Activated T-helper 2 cell treated with anti-CD3 and anti-CD28 coated beads, Interferon-gamma antibody, Interleukin-2, Interleukin-4, amounts not matched to agents 10 μg/mL and 5 μg/mL and 100 μg/mL, durations not matched to agents 14 hours and 24 hours and 36 hours (primary cell): ENCODE measurements at regions not wholly inside any gene's neighbourhood (a gene's known extent, or its start where the extent isn't known, plus 50 kb on each side); places are given as distances from the start of the nearest gene placed in this dataset.

Source experiments
- DNase-seq: peaks from one replicate; pipeline ENCODE4 v3.0.0; 2021; ENCODE audit warnings: low spot score
- H3K27ac Mint-ChIP-seq: one replicate; pipeline ENCODE4 v1.8.0; 2021; ENCODE audit warnings: mixed read lengths
- H3K27me3 Mint-ChIP-seq: one replicate; pipeline ENCODE4 v1.8.0; 2021; ENCODE audit warnings: low read depth, mixed read lengths
- H3K36me3 Mint-ChIP-seq: one replicate; pipeline ENCODE4 v1.8.0; 2021; ENCODE audit warnings: low read depth, mixed read lengths
- H3K4me1 Mint-ChIP-seq: one replicate; pipeline ENCODE4 v1.8.0; 2021; ENCODE audit warnings: low read depth, mixed read lengths
- H3K4me3 Mint-ChIP-seq: one replicate; pipeline ENCODE4 v1.8.0; 2021; ENCODE audit warnings: low read depth, mild to moderate bottlenecking, moderate library complexity, mixed read lengths
- H3K9me3 Mint-ChIP-seq: one replicate; pipeline ENCODE4 v1.8.0; 2021; ENCODE audit warnings: mixed read lengths
- intact Hi-C: fragments of 100-400 bp; cut with micrococcal nuclease; formaldehyde crosslinking; loops from one replicate; pipeline ENCODE4 v1.15.1; 2023

DNA sequence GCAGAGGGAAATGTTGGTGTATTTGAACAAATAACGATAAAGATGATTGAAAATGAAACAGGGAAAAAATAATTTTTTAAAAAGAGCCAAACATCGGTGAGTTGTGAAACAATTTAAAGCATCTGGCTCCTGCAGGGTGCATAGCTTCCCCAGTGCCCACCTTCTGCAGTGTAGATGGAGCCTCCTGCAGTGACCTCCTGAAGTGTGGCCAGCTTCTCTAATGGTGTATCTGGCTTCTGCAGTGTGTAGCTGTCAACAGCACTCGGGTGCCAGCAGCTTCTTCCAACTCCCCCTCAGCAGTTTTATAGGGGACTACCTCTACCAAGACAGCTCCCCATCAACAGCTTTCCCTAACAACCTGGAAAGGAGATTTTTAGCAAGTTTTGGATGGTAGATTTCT lies 279.4 kb upstream of the SEMA6A start:
- DNase-seq: no peak
- H3K27me3 Mint-ChIP-seq: no peaks in the 10 kb centered on the region
- intact Hi-C loops: no loop called here
- no peaks in the 10 kb centered on the region for H3K4me1 Mint-ChIP-seq
- H3K9me3 Mint-ChIP-seq: no peaks in the 10 kb centered on the region
- no peaks in the 10 kb centered on the region for H3K36me3 Mint-ChIP-seq
- H3K4me3 Mint-ChIP-seq: no peak overlapping the region
- no peak overlapping the region for H3K27ac Mint-ChIP-seq

DNA sequence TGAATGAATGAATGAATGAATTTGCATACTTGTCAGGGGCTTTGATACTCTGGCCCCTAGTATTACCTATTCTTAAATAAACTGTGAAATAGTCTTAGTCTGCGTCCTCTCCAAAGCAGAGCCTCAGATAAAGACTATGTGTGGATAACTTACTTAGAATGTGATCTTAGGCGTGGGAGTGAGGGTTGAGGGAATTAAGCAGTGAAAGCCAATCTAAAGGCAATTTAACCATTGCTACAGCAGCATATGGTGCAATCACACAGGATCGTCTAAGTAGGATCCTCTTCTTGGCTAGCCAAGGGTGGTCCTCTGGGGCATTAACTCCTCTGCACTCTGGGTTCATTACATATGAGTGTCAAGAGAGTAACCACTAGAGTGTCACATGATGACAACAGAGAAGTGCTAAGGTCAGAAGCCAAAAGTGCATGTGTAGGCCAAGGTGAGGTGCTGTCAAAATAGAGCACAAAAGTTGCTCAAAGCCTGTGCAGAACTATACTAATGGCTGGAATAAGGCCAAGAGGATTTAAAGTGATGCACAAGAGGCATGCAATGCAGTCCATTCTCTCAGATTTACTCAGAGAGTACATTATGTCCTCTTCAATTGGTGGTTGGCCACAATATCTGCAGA lies 274.4 kb upstream of the SEMA6A start:
- Mint-ChIP-seq H3K27ac (no peak overlapping the region), H3K27me3 (no peaks in the 10 kb centered on the region), H3K9me3 (no peaks in the 10 kb centered on the region), H3K36me3 (no peaks in the 10 kb centered on the region), H3K4me3 (no peak overlapping the region), H3K4me1 (no peaks in the 10 kb centered on the region)
- no peak for DNase-seq
- intact Hi-C loops: no loop called here

DNA sequence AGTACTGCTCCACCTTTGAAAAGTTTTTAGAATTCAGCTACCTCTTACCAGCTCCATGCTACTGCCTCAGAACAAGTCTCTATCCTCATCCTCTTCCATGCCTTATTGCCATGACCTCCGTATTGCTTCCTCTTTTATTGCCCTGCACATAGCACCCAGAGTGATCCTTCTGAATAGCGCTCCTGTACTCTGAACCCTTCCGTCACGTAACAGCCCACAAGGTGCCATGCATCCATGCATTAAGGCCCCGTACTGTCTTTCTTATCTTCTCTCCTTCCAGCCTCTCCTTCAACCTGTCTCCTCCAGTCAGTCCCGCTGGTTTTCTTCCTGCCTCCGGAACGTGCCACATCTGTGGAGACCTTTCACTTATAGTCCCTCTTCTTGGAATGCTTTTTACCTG lies 273.3 kb upstream of the SEMA6A start:
- Mint-ChIP-seq H3K27ac (no peak overlapping the region), H3K4me3 (no peak overlapping the region), H3K27me3 (no peaks in the 10 kb centered on the region), H3K9me3 (no peaks in the 10 kb centered on the region), H3K36me3 (no peaks in the 10 kb centered on the region), H3K4me1 (no peaks in the 10 kb centered on the region)
- intact Hi-C loops: no loop called here
- DNase-seq: no peak

DNA sequence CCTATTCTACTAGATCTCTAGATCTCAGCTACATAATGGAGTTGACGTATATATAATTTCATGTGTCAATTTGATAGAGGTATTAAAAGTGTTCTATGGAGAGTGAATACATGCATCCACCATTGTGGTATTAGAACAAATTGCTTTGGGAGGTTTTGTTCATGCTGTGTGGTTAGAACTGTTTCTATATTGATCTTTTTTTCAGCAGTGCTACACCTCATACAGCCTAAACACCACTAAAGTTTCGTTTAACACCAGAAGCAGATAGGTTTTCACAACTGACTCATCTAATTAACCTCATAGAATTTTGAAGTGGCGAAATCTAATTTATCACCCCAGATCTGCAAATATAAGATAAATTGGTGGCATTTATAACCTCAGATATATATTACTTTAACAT lies 269.4 kb upstream of the SEMA6A start:
- Mint-ChIP-seq H3K4me1 (no peaks in the 10 kb centered on the region), H3K4me3 (no peak overlapping the region), H3K27ac (no peak overlapping the region), H3K36me3 (no peaks in the 10 kb centered on the region), H3K9me3 (no peaks in the 10 kb centered on the region), H3K27me3 (no peaks in the 10 kb centered on the region)
- intact Hi-C loops: no loop called here
- DNase-seq: no peak

DNA sequence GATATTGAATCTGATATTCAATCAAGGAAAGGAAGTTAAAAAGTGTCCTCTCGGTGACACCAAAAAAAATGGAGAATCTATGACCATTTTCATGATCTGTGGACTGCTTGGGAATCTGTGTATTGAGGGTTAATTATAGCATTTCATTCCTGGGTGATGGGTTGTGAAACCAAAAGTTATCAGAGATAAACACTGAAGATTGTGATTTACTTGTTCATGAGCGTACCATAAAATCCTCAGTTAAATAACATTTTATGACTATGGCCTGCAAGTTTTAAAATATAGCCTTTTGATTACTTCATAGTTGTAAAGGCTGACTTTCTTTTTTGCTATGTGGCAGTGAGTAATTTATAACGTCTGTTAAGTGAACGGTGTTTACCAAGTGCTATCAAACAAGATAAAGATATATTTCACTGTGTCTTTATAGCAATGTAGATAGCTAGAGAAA lies 267.9 kb upstream of the SEMA6A start:
- H3K4me3 Mint-ChIP-seq: no peak overlapping the region
- H3K27ac Mint-ChIP-seq: no peak overlapping the region
- intact Hi-C loops: no loop called here

DNA sequence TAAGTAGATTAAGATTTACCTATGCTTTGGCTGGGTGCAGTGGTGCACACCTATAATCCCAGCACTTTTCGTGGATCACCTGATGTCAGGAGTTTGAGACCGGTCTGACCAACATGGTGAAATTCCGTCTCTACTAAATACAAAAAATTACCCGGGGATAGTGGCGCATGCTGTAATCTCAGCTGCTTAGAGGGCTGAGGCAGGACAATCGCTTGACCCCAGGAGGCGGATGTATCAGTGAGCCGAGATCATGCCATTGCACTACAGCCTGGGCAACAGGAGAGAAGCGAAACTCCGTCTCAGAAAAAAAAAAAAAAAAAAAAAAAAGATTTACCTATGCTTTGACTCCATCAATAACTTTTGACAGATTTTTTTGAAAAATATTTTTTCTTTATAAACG lies 267.1 kb upstream of the SEMA6A start:
- H3K4me1 Mint-ChIP-seq: no peaks in the 10 kb centered on the region
- intact Hi-C loops: no loop called here
- H3K9me3 Mint-ChIP-seq: no peaks in the 10 kb centered on the region

More for the DNA sequence above, 267.9 kb upstream of the SEMA6A start:
- no peaks in the 10 kb centered on the region for H3K9me3 Mint-ChIP-seq
- no peaks in the 10 kb centered on the region for H3K4me1 Mint-ChIP-seq
- H3K27me3 Mint-ChIP-seq: no peaks in the 10 kb centered on the region
- H3K36me3 Mint-ChIP-seq: no peaks in the 10 kb centered on the region
- DNase-seq: no peak

DNA sequence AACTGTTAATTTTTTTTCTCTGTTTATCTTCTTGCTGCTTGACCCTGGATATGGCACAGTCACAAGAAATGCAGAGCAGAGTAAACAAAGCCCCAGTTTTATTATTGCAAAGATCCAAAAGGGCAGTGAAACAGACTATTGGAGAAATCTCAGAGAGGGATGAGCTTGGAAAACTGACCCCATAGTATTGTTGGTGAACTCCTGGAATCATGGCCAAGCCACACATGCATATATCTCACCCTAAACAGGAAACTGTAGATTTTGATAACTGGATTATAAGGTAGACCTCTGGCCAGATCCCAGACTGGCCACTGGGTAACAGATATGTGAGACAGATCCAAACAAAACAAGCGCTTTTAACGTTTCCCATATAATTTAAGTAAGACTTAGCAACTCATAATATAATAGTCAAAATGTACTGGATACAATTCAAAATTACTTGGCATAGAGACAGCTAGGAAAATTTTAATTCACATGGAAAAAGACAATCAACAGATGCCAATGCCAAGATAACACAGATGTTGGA lies 263.5 kb upstream of the SEMA6A start:
- intact Hi-C loops: no loop called here
- Mint-ChIP-seq H3K36me3 (no peaks in the 10 kb centered on the region), H3K4me3 (no peak overlapping the region), H3K27me3 (no peaks in the 10 kb centered on the region), H3K4me1 (no peaks in the 10 kb centered on the region), H3K27ac (no peak overlapping the region), H3K9me3 (no peaks in the 10 kb centered on the region)
- DNase-seq: no peak

More for the DNA sequence above, 267.1 kb upstream of the SEMA6A start:
- Mint-ChIP-seq H3K36me3 (no peaks in the 10 kb centered on the region), H3K27ac (no peak overlapping the region), H3K4me3 (no peak overlapping the region), H3K27me3 (no peaks in the 10 kb centered on the region)
- no peak for DNase-seq

DNA sequence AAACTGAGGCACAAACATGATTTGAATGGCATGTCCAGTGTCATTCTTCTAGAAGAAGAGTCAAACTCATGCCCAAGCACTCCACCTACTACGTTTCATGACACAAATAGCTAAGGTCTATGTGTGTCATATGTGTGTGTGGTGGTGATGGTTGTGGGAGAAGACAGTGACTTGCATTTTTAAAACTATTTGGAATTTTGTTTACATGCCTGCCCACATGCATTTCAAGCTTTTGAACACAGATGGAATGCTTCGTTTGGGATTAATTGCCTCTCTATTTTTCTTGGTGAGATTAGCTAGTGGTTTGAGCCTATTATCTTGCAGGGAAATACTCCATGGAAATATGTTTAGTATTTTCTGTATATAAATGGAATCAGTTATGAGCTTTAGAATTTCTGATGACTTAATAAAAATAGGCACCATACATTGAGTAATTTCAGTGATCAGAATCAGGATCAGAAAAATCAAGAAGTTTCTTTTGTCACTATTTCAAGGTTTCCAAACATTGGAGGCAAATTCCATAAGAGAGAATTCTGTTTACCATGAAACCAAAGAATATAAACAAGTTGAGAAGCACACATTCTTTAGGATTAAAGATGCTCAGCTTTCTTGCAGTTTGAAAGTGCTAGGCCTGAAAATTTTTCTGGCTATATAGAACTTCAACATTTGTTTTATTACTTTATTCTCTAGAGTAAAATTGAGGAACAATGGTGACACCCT lies 260.3 kb upstream of the SEMA6A start:
- no peaks in the 10 kb centered on the region for H3K27me3 Mint-ChIP-seq
- no peak overlapping the region for H3K4me3 Mint-ChIP-seq
- intact Hi-C loops: no loop called here
- no peak for DNase-seq
- no peaks in the 10 kb centered on the region for H3K36me3 Mint-ChIP-seq
- H3K4me1 Mint-ChIP-seq: no peaks in the 10 kb centered on the region
- H3K9me3 Mint-ChIP-seq: no peaks in the 10 kb centered on the region
- H3K27ac Mint-ChIP-seq: no peak overlapping the region

DNA sequence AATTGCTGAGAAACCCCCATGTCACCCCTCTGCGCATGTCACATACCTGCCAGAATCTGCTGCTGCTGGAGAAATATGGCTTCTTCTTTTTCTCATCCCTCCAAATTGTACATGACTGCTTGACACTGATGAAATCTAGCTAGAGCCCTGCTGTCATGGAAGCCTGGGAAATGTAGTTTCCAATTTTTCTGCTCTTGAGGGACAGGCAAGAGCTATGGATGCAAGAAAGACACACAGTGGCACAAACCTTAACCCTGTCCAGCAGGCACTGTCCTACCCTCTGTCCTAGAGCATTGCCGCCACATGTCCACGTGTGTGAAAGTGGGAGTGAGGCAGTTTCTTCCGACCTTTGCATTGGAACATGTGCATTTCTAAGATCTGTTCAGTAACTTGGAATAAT lies 255.5 kb upstream of the SEMA6A start:
- no peaks in the 10 kb centered on the region for H3K9me3 Mint-ChIP-seq
- no peak overlapping the region for H3K4me3 Mint-ChIP-seq
- H3K4me1 Mint-ChIP-seq: no peaks in the 10 kb centered on the region
- DNase-seq: no peak
- H3K36me3 Mint-ChIP-seq: no peaks in the 10 kb centered on the region
- H3K27me3 Mint-ChIP-seq: no peaks in the 10 kb centered on the region
- intact Hi-C loops: no loop called here
- H3K27ac Mint-ChIP-seq: no peak overlapping the region

DNA sequence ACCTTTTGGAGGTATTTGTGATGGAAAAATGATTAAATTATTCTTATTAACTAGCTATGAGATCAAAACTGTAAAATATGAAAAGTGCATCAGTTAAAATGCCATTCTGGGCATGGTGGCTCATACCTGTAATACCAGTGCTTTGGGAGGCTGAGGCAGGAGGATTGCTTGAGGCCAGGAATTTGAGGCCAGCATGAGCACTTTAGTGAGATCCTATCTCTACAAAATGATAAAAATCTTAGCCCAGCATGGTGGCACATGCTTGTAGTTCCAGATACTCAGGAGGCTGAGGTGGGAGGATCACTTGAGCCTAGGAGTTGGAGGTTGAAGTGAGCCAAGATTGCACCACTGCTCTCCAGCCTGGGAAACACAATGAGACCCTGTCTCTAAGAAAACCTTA lies 252.5 kb upstream of the SEMA6A start:
- no peaks in the 10 kb centered on the region for H3K36me3 Mint-ChIP-seq
- H3K27me3 Mint-ChIP-seq: no peaks in the 10 kb centered on the region
- H3K4me3 Mint-ChIP-seq: no peak overlapping the region
- no peak overlapping the region for H3K27ac Mint-ChIP-seq
- no peaks in the 10 kb centered on the region for H3K9me3 Mint-ChIP-seq
- no peaks in the 10 kb centered on the region for H3K4me1 Mint-ChIP-seq
- DNase-seq: no peak
- intact Hi-C loops: no loop called here

DNA sequence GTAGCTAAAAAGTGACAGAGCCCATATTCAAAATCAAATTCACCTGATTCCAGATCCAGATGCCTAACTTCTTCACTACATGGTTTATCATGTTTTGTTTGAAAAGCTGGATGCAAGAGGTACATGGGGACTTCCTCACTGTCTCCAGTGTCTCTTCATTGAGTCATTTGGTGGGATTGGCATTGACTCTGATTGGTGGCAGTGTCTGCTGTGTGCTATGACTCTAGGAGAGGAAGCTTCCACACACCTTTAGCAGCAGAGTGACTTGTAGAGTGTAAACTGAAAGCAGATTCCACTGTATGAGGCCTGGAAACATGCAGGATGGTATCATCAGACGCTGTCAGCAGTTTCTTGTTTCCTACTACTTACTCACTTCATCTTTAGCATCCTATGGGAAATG lies 250.9 kb upstream of the SEMA6A start:
- no peak for DNase-seq
- H3K27me3 Mint-ChIP-seq: no peaks in the 10 kb centered on the region
- H3K27ac Mint-ChIP-seq: no peak overlapping the region
- H3K4me3 Mint-ChIP-seq: no peak overlapping the region
- H3K36me3 Mint-ChIP-seq: no peaks in the 10 kb centered on the region
- no peaks in the 10 kb centered on the region for H3K4me1 Mint-ChIP-seq
- intact Hi-C loops: no loop called here
- H3K9me3 Mint-ChIP-seq: no peaks in the 10 kb centered on the region

DNA sequence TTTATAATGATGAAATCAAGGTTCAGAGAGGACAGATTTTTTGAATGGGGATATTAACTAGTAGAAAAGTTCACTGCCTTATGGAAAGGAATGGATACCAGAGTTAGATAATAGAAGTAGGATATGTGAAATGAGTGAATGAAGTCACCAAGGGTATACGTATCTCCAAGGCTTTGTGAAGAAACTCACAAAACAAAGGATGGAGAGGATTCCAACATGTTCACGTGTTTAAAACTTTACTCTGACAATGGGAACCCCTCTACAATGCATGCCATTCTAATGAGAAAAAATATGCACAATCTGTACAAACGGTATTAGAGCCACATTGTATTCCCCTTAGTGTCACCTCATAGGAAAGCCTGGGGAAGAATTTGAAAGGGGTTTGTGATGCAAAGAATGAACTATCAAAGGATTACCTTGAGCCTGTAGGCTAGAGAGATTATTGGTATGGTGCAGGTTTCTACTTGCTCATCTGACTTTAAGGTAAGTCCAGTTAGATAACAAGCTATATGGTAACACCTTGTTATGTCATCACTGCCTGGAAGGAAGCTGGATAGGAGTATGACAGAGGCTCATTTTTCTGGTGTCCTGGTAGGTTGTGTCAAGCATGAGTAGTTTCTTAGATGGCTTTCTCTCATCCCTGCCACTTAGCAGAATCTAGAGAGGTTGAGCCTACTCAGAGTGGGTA lies 250.3 kb upstream of the SEMA6A start:
- intact Hi-C loops: no loop called here
- Mint-ChIP-seq H3K9me3 (no peaks in the 10 kb centered on the region), H3K4me1 (no peaks in the 10 kb centered on the region), H3K27me3 (no peaks in the 10 kb centered on the region), H3K4me3 (no peak overlapping the region), H3K27ac (no peak overlapping the region), H3K36me3 (no peaks in the 10 kb centered on the region)
- DNase-seq: no peak
